ENCODE measurements at regions not wholly inside any gene's neighbourhood (a gene's known extent, or its start where the extent isn't known, plus 50 kb on each side); places are given as distances from the start of the nearest gene placed in this dataset.

DNA sequence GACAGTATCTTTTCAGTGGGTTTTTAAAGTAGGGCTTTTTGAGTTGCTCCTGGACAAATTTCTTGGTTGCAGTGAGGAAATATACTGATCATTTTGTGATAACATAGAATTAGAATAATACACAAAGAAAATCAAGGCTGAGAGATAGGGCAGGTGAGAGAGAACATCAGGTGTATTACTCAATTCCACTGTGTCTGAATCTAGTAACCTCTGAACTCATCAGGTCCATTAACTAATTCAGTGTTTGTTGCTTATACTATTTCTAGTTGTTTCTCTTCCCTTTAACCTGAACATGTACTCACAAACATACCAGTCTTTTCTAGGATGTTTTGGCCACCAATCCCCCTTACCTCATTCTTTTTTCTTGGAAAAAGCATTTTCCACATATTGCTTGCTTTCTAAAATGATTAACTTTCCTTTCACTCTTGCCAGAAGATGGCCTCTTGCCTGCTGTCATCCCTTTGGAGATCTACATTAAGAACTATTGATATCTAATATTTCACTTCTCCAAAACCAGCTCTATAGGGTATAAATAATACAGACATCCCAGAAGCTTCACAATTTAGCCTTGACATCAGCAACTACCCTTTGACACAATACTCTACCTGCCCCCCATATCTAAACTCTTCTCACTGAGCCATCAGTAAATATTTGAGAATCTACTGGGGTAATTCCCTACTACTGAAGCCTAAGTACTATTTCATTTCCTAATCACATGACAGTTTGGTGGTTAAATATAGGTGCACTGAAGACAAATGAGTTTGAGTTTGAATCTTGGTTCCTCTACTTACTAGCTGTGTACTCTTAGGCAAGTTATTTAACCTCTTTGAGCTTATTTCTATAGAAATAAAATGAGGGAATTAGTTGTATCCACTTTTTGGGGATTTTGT, 470.8 kb upstream of the IGFBP7 start (continued):
- TF ChIP-seq, protein P1, sequence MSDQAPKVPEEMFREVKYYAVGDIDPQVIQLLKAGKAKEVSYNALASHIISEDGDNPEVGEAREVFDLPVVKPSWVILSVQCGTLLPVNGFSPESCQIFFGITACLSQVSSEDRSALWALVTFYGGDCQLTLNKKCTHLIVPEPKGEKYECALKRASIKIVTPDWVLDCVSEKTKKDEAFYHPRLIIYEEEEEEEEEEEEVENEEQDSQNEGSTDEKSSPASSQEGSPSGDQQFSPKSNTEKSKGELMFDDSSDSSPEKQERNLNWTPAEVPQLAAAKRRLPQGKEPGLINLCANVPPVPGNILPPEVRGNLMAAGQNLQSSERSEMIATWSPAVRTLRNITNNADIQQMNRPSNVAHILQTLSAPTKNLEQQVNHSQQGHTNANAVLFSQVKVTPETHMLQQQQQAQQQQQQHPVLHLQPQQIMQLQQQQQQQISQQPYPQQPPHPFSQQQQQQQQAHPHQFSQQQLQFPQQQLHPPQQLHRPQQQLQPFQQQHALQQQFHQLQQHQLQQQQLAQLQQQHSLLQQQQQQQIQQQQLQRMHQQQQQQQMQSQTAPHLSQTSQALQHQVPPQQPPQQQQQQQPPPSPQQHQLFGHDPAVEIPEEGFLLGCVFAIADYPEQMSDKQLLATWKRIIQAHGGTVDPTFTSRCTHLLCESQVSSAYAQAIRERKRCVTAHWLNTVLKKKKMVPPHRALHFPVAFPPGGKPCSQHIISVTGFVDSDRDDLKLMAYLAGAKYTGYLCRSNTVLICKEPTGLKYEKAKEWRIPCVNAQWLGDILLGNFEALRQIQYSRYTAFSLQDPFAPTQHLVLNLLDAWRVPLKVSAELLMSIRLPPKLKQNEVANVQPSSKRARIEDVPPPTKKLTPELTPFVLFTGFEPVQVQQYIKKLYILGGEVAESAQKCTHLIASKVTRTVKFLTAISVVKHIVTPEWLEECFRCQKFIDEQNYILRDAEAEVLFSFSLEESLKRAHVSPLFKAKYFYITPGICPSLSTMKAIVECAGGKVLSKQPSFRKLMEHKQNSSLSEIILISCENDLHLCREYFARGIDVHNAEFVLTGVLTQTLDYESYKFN (CRISPR knock-in tag; conservative IDR thresholded peaks at IDR 0.05) = no peak

DNA sequence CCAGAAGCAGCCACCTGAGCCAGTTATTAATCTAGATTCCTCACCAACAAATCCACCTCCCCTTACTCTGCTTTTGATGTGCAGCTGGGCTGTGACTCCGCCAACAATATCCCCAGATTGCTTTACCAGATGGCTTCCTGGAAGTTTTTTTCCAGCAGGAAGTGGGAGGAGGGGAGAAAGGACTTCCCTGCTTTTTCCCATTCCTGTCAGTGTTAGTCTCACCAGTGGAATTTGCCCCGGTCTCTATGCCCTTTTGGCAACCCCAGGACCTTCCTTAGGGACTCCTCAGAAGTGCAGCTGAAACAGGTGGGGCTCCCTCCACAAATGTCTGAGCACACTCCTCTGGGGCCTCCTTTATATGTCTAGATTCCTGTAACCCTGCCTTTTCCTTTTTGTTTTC, 465.2 kb upstream of the IGFBP7 start:
- no peak for ATAC-seq
- 0% methylated on average over 2 of the region's 2 CpGs for WGBS (ENCODE audit: low lambda C conversion rate)
- Histone ChIP-seq H3K79me2 (ENCODE audit: insufficient read depth, low read length) (no peaks in the 10 kb centered on the region), H3K27me3 (ENCODE audit: control insufficient read depth in 1 of 2, insufficient read depth in 2 of 2, low read length in 2 of 2) (no peaks in the 10 kb centered on the region), H3K36me3 (replicated peaks in 1 of 2; ENCODE audit: control insufficient read depth in 1 of 2, insufficient read depth in 2 of 2, low read length in 2 of 2) (no peaks in the 10 kb centered on the region), H3K4me3 (replicated peaks in 1 of 3; ENCODE audit: insufficient read depth in 1 of 3, low read depth in 2 of 3, low read length in 3 of 3) (no peak overlapping the region), H4K20me1 (ENCODE audit: insufficient read depth, low read length) (no peaks in the 10 kb centered on the region), H2AFZ (ENCODE audit: low read length) (no peak overlapping the region), H3K4me1 (ENCODE audit: insufficient read depth, low read length) (no peaks in the 10 kb centered on the region), H3K9me3 (ENCODE audit: low read length) (no peaks in the 10 kb centered on the region), H3K9ac (ENCODE audit: insufficient read depth, low read depth, low read length) (no peak overlapping the region), H3K4me2 (ENCODE audit: low read depth, low read length) (no peak overlapping the region), H3K27ac (ENCODE audit: extremely low read length, insufficient read depth, low read length) (no peak overlapping the region)
- DNase-seq (ENCODE audit: low spot score) = no peak
- no peak for FAIRE-seq
- POLR2A ChIA-PET = no interaction called here
- in situ Hi-C loops (cut with HindIII; ENCODE audit: extremely low pct_ligation_motif_present, low pct_unique_long_range_greater_than_20kb) (no loop called here), intact Hi-C loops (cut with micrococcal nuclease; ENCODE audit: unreplicated experiment) (no loop called here)
- no TSS peak for BruUV-seq (replicated peaks)
- CTCF ChIA-PET (ENCODE audit: low intra/inter-chr PET ratio, low total read pairs) = no interaction called here
- TF ChIP-seq SMAD9 (CRISPR knock-in tag; IDR thresholded peaks at IDR 0.05) (no peak), ELF4 (CRISPR knock-in tag; IDR thresholded peaks at IDR 0.05; ENCODE audit: borderline replicate concordance) (no peak), AKAP8 (CRISPR knock-in tag; IDR thresholded peaks at IDR 0.05) (no peak), ZNF484 (CRISPR knock-in tag; IDR thresholded peaks at IDR 0.05; ENCODE audit: borderline replicate concordance, low read depth) (no peak), SIN3B (IDR thresholded peaks at IDR 0.05; ENCODE audit: low read length) (no peak), ZSCAN20 (CRISPR knock-in tag; IDR thresholded peaks at IDR 0.05; ENCODE audit: borderline replicate concordance) (no peak), BORCS8-MEF2B (CRISPR knock-in tag; IDR thresholded peaks at IDR 0.05) (no peak), MTA3 (CRISPR knock-in tag; IDR thresholded peaks at IDR 0.05) (no peak), STAG1 (CRISPR knock-in tag; IDR thresholded peaks at IDR 0.05) (no peak), ETV6 (CRISPR knock-in tag; conservative IDR thresholded peaks at IDR 0.05) (no peak), KAT7 (CRISPR knock-in tag; IDR thresholded peaks at IDR 0.05; ENCODE audit: borderline replicate concordance) (no peak), ZNF713 (CRISPR knock-in tag; IDR thresholded peaks at IDR 0.05) (no peak), SNAPC2 (CRISPR knock-in tag; IDR thresholded peaks at IDR 0.05) (no peak), NONO (IDR thresholded peaks at IDR 0.05) (no peak), NONO (CRISPR knock-in tag; conservative IDR thresholded peaks at IDR 0.05) (no peak), PHF5A (CRISPR knock-in tag; IDR thresholded peaks at IDR 0.05; ENCODE audit: low read depth, unreplicated experiment) (no peak)
- TF ChIP-seq, protein P2, sequence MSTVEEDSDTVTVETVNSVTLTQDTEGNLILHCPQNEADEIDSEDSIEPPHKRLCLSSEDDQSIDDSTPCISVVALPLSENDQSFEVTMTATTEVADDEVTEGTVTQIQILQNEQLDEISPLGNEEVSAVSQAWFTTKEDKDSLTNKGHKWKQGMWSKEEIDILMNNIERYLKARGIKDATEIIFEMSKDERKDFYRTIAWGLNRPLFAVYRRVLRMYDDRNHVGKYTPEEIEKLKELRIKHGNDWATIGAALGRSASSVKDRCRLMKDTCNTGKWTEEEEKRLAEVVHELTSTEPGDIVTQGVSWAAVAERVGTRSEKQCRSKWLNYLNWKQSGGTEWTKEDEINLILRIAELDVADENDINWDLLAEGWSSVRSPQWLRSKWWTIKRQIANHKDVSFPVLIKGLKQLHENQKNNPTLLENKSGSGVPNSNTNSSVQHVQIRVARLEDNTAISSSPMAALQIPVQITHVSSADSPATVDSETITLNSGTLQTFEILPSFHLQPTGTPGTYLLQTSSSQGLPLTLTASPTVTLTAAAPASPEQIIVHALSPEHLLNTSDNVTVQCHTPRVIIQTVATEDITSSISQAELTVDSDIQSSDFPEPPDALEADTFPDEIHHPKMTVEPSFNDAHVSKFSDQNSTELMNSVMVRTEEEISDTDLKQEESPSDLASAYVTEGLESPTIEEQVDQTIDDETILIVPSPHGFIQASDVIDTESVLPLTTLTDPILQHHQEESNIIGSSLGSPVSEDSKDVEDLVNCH (CRISPR knock-in tag; IDR thresholded peaks at IDR 0.05) = no peak

Measured in HepG2 (cell line).